ENCODE measurements at regions not wholly inside any gene's neighbourhood (a gene's known extent, or its start where the extent isn't known, plus 50 kb on each side); places are given as distances from the start of the nearest gene placed in this dataset.

DNA sequence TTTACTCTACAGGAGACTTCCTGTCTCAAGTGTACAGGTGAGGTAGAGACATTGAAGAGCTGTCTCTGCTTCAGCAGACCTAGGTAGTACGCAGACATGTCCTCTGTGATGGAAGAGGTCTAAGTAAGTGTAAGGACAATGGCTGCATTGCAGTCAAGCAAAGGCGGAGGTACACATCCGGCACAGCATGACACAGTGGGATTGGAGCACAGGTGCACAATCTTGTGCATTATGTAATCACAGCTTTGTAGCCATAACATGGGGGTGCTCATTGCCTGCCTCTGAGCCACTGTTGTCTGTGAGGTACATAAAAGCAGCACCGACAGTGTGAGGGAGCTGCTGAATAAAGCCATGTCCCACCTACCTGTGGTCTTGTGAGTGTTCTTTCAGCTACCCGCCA, 66.4 kb upstream of the CCDC190 start:
- DNase-seq (ENCODE audit: low read depth, low spot score), result no peak
- H3K4me3 ChIP-seq (ENCODE audit: low read length), result no peak overlapping the region

GRCh38 chr1:162926906-162927305, 65.9 kb upstream of the CCDC190 start:
- no peak for DNase-seq (ENCODE audit: low read depth, low spot score)
- H3K4me3 ChIP-seq (ENCODE audit: low read length), result no peak overlapping the region

- no peak overlapping the region for H3K4me3 ChIP-seq (ENCODE audit: low read length)
- no peak for DNase-seq (ENCODE audit: low read depth, low spot score)
These were observed 63.2 kb upstream of the CCDC190 start for GRCh38 chr1:162924179-162924578.

DNA sequence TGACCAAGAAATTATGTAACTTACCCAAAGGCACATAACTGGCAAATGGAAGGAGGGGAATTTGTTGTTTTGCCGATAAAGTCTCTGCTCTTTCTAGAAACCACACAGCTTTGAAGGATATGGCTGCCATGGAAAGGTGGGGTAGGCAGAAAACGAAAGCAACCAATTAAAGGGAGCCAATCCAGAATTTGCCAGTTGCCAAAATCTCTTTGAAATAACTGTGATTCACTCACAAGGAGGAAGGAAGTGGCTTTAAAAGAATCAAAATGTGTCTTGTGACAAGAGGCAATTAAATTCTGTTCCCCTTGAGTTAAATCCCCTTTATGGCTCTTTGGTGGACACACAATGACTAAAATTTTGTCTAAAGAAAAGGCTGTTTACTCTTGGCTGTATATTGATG, 61.2 kb upstream of the CCDC190 start:
- H3K4me3 ChIP-seq (ENCODE audit: low read length), result no peak overlapping the region
- peak; percentile 82 for DNase-seq (ENCODE audit: low read depth, low spot score)

DNA sequence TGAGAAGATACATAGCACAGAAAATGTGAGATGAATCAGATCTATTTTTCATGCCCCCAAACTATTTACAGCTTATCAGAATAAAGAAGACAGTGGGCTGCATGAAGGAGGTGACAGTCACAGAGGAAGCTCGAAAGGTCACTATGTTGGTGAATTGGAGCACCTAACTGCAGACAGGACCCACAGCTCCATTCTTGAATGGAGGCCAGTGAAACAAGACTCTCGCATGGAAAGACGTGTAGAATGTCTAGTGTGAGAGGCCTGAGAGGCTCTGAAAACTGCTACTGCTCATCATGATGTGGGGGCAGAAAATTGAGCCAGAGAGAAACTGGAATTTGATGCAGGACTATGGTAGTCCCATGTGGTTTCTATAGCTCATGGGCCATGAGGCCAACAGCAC, 60.3 kb upstream of the CCDC190 start:
- no peak for DNase-seq (ENCODE audit: low read depth, low spot score)
- H3K4me3 ChIP-seq (ENCODE audit: low read length), result no peak overlapping the region

GRCh38 chr1:162919034-162919433, 58.1 kb upstream of the CCDC190 start:
- no peak overlapping the region for H3K4me3 ChIP-seq (ENCODE audit: low read length)
- DNase-seq (ENCODE audit: low read depth, low spot score), result no peak

GRCh38 chr1:162918151-162918754, 57.3 kb upstream of the CCDC190 start:
- DNase-seq (ENCODE audit: low read depth, low spot score), result no peak
- no peak overlapping the region for H3K4me3 ChIP-seq (ENCODE audit: low read length)

GRCh38 chr1:162916821-162917613, 56.0 kb upstream of the CCDC190 start:
- no peak for DNase-seq (ENCODE audit: low read depth, low spot score)
- no peak overlapping the region for H3K4me3 ChIP-seq (ENCODE audit: low read length)

- no peak for DNase-seq (ENCODE audit: low read depth, low spot score)
- no peak overlapping the region for H3K4me3 ChIP-seq (ENCODE audit: low read length)
These were observed 55.4 kb upstream of the CCDC190 start for GRCh38 chr1:162916407-162916806.

- DNase-seq (ENCODE audit: low read depth, low spot score), result no peak
- H3K4me3 ChIP-seq (ENCODE audit: low read length), result no peak overlapping the region
These were observed 53.6 kb upstream of the CCDC190 start for GRCh38 chr1:162914601-162915000.

GRCh38 chr1:162913345-162913744, 52.4 kb upstream of the CCDC190 start:
- DNase-seq (ENCODE audit: low read depth, low spot score), result no peak
- no peak overlapping the region for H3K4me3 ChIP-seq (ENCODE audit: low read length)

DNA sequence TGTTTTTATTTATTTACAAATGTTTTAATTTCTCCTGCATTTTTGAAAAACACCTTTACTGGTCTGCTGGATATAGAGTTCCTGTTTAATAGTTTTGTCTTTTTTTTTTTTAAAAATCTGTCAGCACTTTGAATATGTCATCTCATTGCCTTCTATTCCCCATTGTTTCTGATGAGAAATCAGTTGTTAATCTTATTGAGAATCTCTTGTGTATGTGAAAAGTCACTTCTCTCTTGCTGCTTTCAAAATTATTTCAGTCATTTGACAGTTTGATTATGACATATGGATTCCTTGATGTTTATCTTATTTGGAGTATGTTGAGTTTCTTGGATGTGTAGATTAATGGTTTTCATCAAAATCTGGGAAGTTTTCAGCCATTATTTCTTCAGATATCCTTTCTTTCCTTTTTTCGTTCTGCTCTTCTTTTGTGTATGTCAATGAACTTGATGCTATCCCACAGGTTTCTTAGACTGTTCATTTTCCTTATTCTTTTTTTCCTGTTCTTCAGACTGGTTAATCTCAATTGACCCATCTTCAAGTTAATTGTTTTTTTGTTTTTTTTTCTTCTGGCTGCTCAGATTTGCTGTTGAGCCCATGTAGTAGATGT, 51.2 kb upstream of the CCDC190 start:
- no peak overlapping the region for H3K4me3 ChIP-seq (ENCODE audit: low read length)
- DNase-seq (ENCODE audit: low read depth, low spot score), result no peak

Data from Jurkat, Clone E6-1 (cell line).